KOPT-K1 (cell line): ENCODE measurements at regions not wholly inside any gene's neighbourhood (a gene's known extent, or its start where the extent isn't known, plus 50 kb on each side); places are given as distances from the start of the nearest gene placed in this dataset.
"Not testable (repeated sequence)": the region's sequence is repeated elsewhere in the genome, so short reads cannot be mapped to it uniquely, and the experiment has no call there.

Source experiments
- H3K27ac ChIP-seq: fragments of 200-600 bp; sonication (generic); 2 replicates; pipeline ENCODE4 v1.5.1; 2016; ENCODE audit warnings: antibody characterized with exemption, mild to moderate bottlenecking, low read depth, low read length; ENCODE audit not compliant: poor library complexity, severe bottlenecking
- H3K36me3 ChIP-seq: fragments of 200-600 bp; sonication (generic); 2 replicates; pipeline ENCODE4 v1.5.1; 2017; ENCODE audit warnings: antibody characterized with exemption, mild to moderate bottlenecking, low read length, moderate library complexity; ENCODE audit not compliant: insufficient read depth
- H3K9me3 ChIP-seq: fragments of 200-600 bp; sonication (generic); 2 replicates; pipeline ENCODE4 v1.5.1; 2017; ENCODE audit warnings: antibody characterized with exemption, low read length, mild to moderate bottlenecking; ENCODE audit not compliant: insufficient read depth, poor library complexity, severe bottlenecking

DNA sequence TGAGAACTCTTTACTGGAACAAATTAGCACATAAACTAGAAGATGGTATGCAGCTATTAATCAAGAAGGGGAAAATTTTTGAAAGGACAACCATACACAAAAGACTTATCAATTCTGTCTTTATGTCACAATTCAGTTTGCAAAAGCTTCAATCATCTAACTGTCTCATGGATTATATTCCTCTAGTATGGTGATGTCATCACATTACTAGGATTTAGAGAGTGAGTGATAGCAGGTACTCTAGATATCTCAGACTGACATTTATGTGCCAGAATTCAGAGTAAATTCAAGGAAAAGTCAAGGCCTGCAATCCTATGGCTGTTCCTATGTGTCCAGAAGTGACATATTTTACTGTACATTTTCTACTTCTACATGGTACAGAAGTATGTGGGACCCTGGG, 318.9 kb upstream of the GRAMD2B start:
- H3K9me3 ChIP-seq: no peaks in the 10 kb centered on the region
- H3K36me3 ChIP-seq: no peaks in the 10 kb centered on the region
- H3K27ac ChIP-seq: no peak overlapping the region

DNA sequence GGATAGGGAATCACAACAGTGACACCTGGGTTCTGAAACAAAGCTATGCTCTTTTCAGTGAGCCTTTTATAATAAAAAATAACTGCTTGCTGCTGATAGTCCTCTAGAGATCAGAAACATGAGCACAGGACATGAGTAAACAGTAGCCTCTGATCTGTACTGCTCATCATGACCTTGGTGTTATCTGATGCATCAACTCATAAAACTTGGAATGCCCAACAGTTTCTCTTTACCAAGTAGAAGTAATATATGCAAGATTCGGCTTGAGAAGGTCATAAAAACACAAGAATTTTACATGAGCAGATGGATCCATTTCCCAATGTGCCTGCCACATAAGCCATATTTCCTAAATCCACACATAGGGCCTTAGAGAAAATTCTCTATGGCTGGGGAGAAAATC, 318.3 kb upstream of the GRAMD2B start:
- Histone ChIP-seq H3K36me3 (no peaks in the 10 kb centered on the region), H3K9me3 (no peaks in the 10 kb centered on the region), H3K27ac (no peak overlapping the region)

DNA sequence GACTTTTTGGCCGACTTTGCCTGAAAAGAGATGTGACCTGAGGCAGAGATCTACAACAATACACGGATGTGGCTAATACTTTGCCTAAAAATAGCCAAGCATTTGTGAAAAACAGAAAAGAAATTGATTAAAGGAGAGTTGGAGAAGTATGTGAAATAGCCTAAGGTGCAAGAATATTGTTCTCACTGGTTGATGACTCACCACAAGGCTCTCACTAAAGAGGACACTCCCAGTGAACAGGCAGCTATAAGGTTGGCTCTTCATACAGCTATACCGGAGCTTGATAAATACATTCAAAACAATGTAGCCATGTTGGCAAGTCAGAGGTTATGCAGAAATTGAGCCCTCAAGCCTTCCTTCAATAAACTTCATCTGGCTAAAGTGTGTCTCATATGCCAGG, 317.2 kb upstream of the GRAMD2B start:
- Histone ChIP-seq H3K27ac (no peak overlapping the region), H3K36me3 (no peaks in the 10 kb centered on the region), H3K9me3 (no peaks in the 10 kb centered on the region)

DNA sequence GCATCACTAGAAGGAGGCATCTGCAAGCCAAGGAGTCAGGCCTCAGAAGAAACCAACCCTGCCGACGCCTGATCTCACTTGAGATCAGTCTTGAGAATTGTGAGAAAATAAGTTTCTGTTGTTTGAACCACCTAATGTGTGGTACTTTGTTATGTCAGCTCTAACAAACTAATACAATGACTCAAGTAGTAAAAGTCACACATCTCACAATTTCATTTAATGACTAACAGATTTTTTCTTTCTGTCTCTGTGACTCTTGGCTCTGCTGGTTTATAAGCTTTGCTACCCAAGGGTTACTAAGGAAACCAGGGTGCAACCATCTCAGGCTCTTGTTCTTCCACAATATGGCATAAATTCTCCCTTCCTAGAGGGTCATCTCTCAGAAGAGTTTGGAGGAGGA, 315.8 kb upstream of the GRAMD2B start:
- Histone ChIP-seq H3K27ac (no peak overlapping the region), H3K9me3 (no peaks in the 10 kb centered on the region), H3K36me3 (no peaks in the 10 kb centered on the region)

DNA sequence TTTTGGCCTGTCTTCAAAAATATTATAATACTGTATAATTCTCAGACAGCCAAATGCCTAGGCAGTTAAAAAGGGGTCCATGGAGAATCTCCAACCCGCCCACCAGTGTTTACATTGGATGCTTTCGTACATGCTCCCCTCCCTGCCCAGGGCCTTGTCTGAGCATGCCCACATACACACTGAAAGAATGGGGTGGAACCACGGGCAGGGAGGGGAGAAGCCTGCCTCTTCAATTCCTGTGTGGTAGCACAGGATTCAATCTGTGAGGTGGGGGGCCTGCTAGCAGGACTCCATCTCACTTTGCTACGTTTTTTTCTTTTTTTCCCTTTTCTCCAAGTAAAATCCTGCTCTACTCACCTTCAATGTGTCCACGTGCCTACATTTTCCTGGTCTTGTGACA, 314.7 kb upstream of the GRAMD2B start:
- no peaks in the 10 kb centered on the region for H3K9me3 ChIP-seq
- no peaks in the 10 kb centered on the region for H3K36me3 ChIP-seq
- H3K27ac ChIP-seq: no peak overlapping the region

DNA sequence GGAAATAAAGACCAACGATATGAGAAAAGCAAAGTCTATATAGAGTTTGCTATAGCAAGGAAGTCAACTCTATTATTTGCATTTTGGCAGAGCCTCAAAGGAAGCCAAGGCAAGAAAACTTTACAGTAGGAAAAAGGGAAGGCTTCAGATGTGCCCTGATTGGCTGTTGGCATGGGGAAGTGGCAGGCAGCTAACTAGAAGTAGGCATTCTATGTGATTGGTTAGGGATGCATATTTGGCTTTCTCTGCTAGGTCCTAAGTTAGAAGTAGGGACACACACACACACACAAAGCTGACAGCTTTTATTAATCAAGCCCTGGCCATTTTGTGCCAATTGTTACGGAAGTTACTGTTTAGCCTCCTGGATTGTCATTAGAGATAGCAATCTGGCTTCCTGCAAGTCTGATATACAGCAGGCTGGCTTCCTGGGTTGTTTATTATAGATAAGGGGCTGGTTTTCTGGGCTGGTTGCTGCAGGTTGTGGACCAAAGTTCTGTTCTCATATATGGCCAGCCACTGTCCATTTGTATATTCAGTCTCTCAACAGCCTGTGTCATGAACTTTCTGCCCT, 308.1 kb upstream of the GRAMD2B start:
- no peaks in the 10 kb centered on the region for H3K36me3 ChIP-seq
- H3K9me3 ChIP-seq: no peaks in the 10 kb centered on the region
- no peak overlapping the region for H3K27ac ChIP-seq

DNA sequence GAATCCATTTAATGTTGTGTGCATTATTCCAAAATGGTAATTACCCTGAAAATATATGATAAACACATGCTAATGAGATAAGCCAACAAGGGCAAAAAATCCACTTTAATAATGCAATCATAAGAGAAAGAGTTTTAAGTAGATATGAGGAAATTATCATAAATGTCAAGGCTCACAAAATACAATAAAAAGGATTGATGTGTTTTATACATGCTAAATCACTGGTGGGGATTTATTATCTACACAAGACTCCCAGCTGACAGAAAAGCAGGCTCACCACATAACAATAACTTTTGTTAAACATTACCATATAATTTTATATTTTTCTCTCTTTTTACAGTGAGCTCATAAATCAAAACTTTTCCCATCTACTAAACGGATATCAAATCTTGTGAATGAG, 306.2 kb upstream of the GRAMD2B start:
- H3K9me3 ChIP-seq: no peaks in the 10 kb centered on the region
- no peak overlapping the region for H3K27ac ChIP-seq
- no peaks in the 10 kb centered on the region for H3K36me3 ChIP-seq

DNA sequence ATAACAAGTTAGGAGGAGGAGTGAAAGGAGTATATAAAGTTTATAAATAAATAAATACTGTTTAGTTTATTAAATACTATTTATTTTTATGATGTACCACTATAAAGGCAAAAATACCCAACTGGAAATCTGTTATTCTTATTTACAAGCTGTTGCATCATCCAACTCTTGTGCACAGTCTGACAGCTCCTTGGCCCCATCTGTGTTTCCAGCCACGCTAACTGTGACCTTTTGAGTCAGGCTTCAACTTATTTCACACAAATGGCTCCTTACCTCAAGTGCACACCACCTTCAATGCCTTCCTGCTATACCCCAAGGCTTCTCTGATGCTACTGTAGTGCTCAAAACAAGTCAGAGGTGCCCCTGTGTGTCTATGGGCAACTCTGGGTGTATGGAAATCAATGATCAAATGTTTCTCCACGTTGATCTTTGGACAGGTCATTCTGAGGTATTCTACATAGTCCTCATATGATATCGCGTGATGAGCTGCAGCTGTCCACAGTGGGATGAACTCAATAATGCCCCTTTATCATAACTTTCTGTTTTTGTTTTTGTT, 303.2 kb upstream of the GRAMD2B start:
- Histone ChIP-seq H3K9me3 (no peaks in the 10 kb centered on the region), H3K36me3 (no peaks in the 10 kb centered on the region)

DNA sequence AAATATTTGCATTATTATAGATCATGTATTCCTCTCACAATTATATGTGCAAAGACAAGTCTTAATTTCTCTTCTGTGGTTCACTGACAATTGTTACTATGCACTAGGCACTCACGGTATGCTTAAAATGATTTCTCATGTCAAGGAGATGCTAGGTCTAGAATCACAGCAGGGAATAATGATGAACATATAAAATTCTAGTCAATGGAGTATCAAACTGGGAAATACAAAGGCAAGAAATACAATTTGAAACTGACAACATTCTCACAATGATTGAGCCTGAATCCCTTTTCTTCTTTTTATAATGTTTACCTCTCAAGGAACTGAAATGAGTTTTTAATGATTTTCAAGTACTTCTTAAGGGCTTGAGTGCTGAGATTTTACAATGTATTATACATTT, 302.3 kb upstream of the GRAMD2B start:
- Histone ChIP-seq H3K9me3 (no peaks in the 10 kb centered on the region), H3K36me3 (no peaks in the 10 kb centered on the region), H3K27ac (no peak overlapping the region)

More for the DNA sequence above, 303.2 kb upstream of the GRAMD2B start:
- H3K27ac ChIP-seq: no peak overlapping the region

DNA sequence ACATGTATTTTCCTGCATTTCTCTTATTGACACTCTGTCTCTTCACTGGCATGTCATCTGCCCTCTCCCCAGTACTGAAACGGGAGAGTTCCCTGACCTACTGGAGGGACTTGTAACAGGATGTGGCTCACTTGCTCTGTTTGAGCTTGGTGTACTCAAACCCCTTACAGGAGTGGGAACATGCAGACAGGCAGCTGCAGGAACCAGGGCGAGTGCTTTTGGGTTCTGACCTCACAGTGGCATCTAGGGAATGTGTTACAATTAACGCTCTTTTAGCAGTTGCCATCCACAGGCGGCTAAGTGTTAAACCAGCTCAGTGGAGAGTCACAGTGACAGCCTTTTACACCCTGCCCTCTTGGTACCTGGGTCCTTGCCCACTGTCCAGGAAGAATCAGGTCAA, 300.3 kb upstream of the GRAMD2B start:
- H3K9me3 ChIP-seq: no peaks in the 10 kb centered on the region
- no peak overlapping the region for H3K27ac ChIP-seq
- H3K36me3 ChIP-seq: no peaks in the 10 kb centered on the region

DNA sequence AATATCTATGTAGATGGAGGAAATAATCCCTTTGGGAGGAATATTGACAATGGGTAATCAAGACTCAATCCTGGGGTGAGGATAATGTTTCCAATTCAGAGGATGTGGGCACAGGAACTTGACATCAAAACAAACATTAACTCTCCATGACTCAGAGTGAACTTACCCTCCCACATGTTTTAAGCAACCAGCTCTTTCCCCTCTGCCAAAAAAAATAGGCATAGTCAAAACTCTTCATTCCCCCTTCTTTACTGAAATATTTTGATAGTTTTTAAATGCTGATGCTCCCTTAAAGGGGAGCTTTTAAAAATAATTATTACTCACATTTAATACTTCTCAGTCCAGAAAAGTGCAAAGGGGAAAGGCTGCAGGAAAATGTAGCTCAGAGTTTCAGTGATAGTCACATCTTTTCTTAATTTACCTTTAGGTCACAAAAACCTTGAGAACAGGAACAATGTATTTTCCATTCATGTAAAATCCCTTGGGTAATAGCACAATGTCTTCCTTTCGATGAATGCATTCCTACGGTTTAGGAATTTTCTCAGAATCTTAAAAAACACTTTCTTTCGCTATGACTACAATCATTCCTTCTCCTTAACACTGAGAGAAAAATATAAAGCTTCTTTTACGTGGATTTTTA, 298.4 kb upstream of the GRAMD2B start:
- no peaks in the 10 kb centered on the region for H3K36me3 ChIP-seq
- H3K9me3 ChIP-seq: no peaks in the 10 kb centered on the region
- no peak overlapping the region for H3K27ac ChIP-seq

DNA sequence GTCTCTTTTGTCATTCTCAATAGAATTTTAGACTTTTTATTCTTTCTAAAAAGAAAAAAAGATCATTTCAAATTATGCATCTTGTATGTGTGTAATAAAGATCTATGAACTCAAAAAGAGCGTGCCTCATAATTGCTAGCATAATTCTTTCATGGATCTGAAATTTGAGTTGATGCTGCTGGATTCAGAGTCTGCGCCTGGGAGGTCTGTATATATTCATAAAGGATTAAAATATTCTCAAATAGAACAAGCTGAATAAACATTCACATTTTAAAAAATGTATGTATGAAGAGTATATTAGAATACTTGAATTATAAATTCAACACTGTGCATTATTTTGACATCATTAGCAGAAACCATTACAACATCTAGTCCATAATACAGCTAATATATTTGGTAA, 297.8 kb upstream of the GRAMD2B start:
- H3K27ac ChIP-seq: no peak overlapping the region
- H3K36me3 ChIP-seq: no peaks in the 10 kb centered on the region
- no peaks in the 10 kb centered on the region for H3K9me3 ChIP-seq

DNA sequence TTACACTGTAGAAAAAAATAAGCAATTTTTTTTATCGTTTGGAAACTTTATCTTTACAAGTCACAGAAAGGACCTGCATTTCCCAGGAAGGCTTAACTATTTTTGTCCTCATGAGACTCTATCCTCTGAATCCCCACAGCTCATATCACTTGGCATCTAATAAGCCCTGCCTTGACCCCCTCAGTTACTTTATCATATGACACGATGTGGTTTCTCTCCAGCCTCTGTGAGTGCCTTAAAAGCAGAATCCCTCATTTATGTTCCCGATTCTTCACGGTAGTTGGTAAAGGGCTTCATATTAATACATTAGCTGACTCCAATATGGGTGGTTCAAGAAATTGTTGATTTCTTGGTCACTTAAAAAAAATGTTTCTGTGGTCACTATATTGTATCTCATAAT, 296.6 kb upstream of the GRAMD2B start:
- Histone ChIP-seq H3K36me3 (no peaks in the 10 kb centered on the region), H3K9me3 (no peaks in the 10 kb centered on the region), H3K27ac (no peak overlapping the region)

DNA sequence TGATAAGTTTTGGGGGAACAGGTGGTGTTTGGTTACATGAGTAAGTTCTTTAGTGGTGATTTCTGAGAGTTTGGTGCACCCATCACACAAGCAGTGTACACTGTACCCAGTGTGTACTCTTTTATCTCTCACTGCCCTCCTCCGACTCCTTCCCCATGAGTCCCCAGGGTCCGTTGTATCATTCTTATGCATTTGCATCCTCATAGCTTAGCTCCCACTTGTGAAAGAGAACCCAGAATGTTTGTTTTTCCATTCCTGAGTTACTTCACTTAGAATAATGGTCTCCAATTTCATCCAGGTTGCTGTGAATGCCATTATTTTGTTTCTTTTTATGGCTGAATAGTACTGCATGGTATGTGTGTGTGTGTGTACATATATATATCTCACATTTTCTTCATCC, 295.8 kb upstream of the GRAMD2B start:
- not testable (repeated sequence) for H3K27ac ChIP-seq, H3K36me3 ChIP-seq

DNA sequence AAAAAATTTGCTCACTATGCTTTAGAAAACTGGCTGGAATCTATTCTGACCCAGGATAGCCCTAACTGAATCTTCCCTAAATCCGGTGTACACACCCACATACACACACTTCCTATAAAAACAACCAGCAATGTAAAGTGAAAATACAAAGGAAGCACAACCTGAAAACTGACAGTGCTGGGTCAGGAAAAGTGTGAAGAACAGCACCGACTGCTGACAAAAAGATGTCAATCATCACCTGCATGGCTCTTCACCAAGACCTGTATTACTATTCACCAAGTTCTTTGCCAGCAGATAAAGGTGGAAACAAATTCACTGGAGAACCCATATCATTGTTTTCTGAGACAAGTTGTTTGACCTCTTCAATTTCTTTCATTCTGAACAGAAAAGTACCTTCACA, 293.8 kb upstream of the GRAMD2B start:
- H3K36me3 ChIP-seq: no peaks in the 10 kb centered on the region
- H3K27ac ChIP-seq: no peak overlapping the region
- no peaks in the 10 kb centered on the region for H3K9me3 ChIP-seq

More for the DNA sequence above, 295.8 kb upstream of the GRAMD2B start:
- H3K9me3 ChIP-seq: not testable (repeated sequence)

DNA sequence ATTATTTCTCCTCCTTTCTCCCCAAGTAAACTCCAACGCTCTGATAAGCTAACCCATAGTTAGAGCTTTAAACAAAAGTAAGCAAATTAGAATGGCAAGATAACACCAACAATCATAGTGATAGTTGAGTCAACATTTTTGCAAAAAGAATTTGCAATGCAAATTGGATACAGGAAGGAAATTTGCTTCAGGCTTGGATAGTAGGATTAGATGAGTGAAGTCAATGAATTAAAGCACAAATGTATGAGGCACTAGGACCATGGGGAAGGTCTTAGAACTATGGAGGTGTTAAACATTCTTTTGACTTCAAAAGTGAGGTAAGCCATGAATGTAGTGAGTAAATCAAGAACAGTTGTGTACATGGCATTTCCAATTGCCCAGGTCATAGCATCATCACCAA, 289.8 kb upstream of the GRAMD2B start:
- H3K9me3 ChIP-seq: no peaks in the 10 kb centered on the region
- H3K36me3 ChIP-seq: no peaks in the 10 kb centered on the region
- no peak overlapping the region for H3K27ac ChIP-seq
